ENCODE measurements at regions not wholly inside any gene's neighbourhood (a gene's known extent, or its start where the extent isn't known, plus 50 kb on each side); places are given as distances from the start of the nearest gene placed in this dataset.

DNA sequence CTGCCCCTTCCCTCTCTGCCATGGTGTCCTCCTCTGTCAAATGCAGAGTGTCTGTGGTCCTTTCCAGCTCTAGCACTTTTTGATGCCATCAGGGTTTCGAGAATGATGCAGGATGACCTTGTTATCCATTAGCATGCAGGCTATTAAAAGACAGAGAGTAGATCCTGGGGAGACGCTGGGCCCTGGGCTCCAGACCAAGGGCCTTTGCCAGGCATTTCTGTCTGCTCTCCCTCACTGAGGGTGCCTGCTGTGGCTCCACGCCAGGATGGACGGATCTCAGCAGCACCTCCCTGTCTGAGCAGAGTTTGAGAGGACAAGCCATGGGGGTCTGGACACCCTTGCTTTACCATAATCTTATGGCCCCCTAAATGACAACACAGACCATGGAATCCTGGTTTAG lies 110.8 kb upstream of the CD82 start:
- Histone ChIP-seq H3K27me3 (no peaks in the 10 kb centered on the region), H3K9me3 (no peaks in the 10 kb centered on the region), H3K27ac (no peak overlapping the region), H3K4me3 (no peak overlapping the region), H3K36me3 (no peaks in the 10 kb centered on the region), H3K4me1 (no peaks in the 10 kb centered on the region)
- intact Hi-C loops (cut with DNase I; ENCODE audit: low total_unique reads), result no loop called here
- TF ChIP-seq, protein P1, sequence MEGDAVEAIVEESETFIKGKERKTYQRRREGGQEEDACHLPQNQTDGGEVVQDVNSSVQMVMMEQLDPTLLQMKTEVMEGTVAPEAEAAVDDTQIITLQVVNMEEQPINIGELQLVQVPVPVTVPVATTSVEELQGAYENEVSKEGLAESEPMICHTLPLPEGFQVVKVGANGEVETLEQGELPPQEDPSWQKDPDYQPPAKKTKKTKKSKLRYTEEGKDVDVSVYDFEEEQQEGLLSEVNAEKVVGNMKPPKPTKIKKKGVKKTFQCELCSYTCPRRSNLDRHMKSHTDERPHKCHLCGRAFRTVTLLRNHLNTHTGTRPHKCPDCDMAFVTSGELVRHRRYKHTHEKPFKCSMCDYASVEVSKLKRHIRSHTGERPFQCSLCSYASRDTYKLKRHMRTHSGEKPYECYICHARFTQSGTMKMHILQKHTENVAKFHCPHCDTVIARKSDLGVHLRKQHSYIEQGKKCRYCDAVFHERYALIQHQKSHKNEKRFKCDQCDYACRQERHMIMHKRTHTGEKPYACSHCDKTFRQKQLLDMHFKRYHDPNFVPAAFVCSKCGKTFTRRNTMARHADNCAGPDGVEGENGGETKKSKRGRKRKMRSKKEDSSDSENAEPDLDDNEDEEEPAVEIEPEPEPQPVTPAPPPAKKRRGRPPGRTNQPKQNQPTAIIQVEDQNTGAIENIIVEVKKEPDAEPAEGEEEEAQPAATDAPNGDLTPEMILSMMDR (IDR thresholded peaks at IDR 0.05), result no peak
- no peak for TF ChIP-seq POLR2A (IDR thresholded peaks at IDR 0.05)
- DNase-seq, result no peak

DNA sequence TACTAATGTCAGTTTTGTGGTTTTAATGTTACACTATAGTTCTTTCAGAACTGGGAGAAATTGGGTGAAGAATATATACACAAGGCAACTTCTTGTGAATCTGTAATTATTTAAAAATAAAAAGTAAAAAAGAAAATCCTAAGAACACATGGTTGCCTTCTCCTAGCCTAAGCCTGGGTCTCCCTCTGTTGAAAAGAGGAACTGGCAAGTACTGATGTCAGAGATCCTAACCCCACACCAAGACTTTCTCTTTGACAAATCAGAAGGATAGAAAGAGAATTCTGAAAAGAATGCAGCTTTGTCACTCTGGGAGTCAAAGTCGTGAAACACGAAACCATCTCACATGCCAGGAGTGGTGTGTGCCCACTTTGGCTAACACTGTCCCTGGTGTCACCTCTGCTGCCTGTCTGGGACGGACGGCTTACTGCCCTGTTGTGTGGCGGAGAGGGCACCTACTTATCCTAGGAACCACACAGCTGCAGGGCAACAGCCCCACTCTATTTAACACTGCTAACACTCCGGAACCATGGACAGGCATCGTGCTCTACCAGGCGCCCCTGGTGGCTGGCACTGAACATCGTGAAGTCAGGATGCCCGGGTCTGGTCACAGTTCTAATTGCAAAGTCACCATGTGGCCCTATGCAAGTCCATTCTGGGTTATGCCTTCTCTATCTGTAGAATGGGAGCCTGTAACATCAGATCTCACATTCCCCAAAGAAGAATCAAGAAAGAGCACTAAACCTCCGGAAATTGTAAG lies 108.7 kb upstream of the CD82 start:
- no peak for TF ChIP-seq POLR2A (IDR thresholded peaks at IDR 0.05)
- TF ChIP-seq, protein P1 (IDR thresholded peaks at IDR 0.05), result no peak
- no peaks in the 10 kb centered on the region for H3K4me1 ChIP-seq
- intact Hi-C loops (cut with DNase I; ENCODE audit: low total_unique reads), result no loop called here
- DNase-seq, result no peak
- H3K36me3 ChIP-seq, result no peaks in the 10 kb centered on the region
- no peak overlapping the region for H3K27ac ChIP-seq
- no peak overlapping the region for H3K4me3 ChIP-seq
- no peaks in the 10 kb centered on the region for H3K9me3 ChIP-seq
- no peaks in the 10 kb centered on the region for H3K27me3 ChIP-seq

DNA sequence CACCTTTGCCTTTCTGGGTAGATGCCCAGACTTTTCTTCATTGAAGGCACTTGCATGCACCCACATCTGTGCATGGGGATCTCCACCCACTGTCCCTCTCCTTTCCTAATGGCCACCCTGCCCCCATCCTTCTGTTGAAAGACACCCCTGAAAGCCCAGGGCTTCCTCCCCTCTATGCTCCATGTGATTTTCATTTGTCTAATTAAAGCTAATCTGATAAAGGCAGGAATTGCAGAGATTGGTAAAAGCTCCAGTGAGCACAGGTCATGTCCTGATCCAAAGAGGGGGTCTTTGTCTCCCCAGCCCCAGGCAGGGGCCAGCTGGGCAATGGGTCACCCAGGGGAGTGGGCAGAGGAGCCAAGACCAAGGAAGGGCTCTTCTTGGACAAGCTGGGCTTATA lies 107.6 kb upstream of the CD82 start:
- Histone ChIP-seq H3K4me3 (no peak overlapping the region), H3K4me1 (no peaks in the 10 kb centered on the region), H3K9me3 (no peaks in the 10 kb centered on the region), H3K27me3 (no peaks in the 10 kb centered on the region), H3K27ac (no peak overlapping the region), H3K36me3 (no peaks in the 10 kb centered on the region)
- DNase-seq, result no peak
- intact Hi-C loops (cut with DNase I; ENCODE audit: low total_unique reads), result no loop called here
- no peak for TF ChIP-seq POLR2A (IDR thresholded peaks at IDR 0.05)
- TF ChIP-seq, protein P1 (IDR thresholded peaks at IDR 0.05), result no peak

DNA sequence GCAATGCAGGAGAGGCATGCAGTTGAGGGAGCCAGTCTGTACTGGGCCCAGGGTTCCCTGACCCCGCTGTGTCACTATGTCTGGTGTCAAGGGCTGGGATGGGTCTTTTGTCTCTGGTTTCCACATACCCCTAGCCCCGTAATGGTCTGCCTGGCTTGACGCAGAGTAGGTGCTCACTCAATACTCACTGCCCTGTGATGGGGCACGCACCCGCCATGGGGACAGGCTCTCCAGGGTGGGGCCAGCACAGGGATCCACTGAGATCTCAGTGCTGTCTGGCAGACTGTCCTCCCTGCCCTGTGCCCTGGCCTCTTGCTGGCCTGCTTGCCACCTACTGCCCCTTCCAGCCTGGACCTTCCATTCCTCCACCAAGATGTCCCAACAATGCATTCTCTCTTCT lies 101.7 kb upstream of the CD82 start:
- Histone ChIP-seq H3K36me3 (no peaks in the 10 kb centered on the region), H3K4me3 (no peak overlapping the region), H3K4me1 (no peaks in the 10 kb centered on the region), H3K27ac (no peak overlapping the region), H3K9me3 (no peaks in the 10 kb centered on the region), H3K27me3 (no peaks in the 10 kb centered on the region)
- no peak for DNase-seq
- intact Hi-C loops (cut with DNase I; ENCODE audit: low total_unique reads), result no loop called here
- TF ChIP-seq, protein P1 (IDR thresholded peaks at IDR 0.05), result no peak
- TF ChIP-seq POLR2A (IDR thresholded peaks at IDR 0.05), result no peak

- no peak for DNase-seq
Measured at GRCh38 chr11:44464741-44465140, 100.7 kb upstream of the CD82 start.

More at GRCh38 chr11:44464741-44465140, 100.7 kb upstream of the CD82 start:
- Histone ChIP-seq H3K27ac (no peak overlapping the region), H3K4me3 (no peak overlapping the region), H3K4me1 (no peaks in the 10 kb centered on the region), H3K27me3 (no peaks in the 10 kb centered on the region), H3K9me3 (no peaks in the 10 kb centered on the region), H3K36me3 (no peaks in the 10 kb centered on the region)
- intact Hi-C loops (cut with DNase I; ENCODE audit: low total_unique reads), result no loop called here
- no peak for TF ChIP-seq POLR2A (IDR thresholded peaks at IDR 0.05)
- TF ChIP-seq, protein P1 (IDR thresholded peaks at IDR 0.05), result no peak

Measured in uterus (tissue), 3 donors.